HG03571 (cell line): ENCODE measurements at regions not wholly inside any gene's neighbourhood (a gene's known extent, or its start where the extent isn't known, plus 50 kb on each side); places are given as distances from the start of the nearest gene placed in this dataset.
A peak's percentile ranks its signal among the peaks of the same experiment; 100 is the strongest.
"Not testable (repeated sequence)": the region's sequence is repeated elsewhere in the genome, so short reads cannot be mapped to it uniquely, and the experiment has no call there.

Experiments used
- ATAC-seq: cut with Tn5 transposase; IDR thresholded peaks from one replicate; pipeline ENCODE4 v1.9.1; 2021; ENCODE audit not compliant: unreplicated experiment

DNA sequence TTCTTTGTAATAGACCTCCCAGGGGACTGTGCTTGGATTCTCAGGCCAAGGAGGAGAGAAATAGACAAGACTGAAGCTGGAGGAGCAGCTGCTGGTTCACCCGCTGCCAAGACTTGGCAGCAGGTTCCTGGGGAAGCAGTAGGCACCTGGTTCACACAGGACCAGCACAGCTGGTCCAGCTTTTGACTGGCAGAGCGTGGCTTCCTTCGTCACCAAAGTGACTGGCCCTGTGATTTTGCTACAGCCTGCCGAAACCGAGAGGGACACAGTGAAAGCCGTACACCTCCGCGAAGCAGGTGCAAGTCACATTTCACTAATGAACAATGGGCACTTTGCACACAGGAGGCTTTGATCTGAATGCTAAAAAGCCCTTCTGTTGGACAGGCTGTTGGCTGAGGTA lies 199.0 kb downstream of the RNF144B start:
- no peak for ATAC-seq

- ATAC-seq: peak; percentile 91
Observed at GRCh38 chr6:18595774-18596530, 208.8 kb downstream of the RNF144B start.

DNA sequence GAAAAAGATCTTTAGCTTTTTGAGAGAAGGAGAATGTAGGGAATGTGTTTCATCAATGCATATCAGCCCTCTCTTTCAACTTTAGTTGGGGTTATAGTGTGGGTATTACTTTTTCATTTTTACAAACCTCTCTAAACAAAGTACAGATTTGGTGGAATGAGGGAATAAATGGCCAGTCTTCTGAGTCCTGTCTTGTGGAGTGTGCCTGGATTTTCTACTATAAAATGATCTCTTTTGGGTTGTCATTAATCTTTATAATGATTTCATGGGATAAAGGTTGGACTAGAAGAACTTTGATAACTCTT lies 209.3 kb downstream of the RNF144B start:
- no peak for ATAC-seq

- no peak for ATAC-seq
Observed at GRCh38 chr6:18598551-18599264, 211.6 kb downstream of the RNF144B start.

DNA sequence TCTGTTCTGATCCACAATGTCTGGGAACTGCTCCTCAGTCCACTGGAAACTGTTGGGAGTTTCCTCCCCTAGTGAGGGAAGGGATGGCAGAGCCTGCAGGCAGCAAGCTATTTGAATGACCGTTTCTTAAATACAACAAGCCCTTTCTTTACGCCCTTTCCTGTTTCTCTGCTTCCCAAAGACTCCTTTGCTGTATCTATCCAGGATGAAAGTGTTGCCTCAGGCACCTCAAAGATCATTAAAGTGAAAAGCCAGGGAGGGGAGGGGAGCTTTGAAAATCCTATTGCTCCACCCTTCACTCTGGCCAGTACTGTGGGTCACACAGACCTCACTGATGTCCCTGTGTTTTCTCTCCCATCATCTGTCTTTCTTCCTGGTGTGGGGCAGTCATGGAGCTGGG lies 213.1 kb downstream of the RNF144B start:
- ATAC-seq: no peak

DNA sequence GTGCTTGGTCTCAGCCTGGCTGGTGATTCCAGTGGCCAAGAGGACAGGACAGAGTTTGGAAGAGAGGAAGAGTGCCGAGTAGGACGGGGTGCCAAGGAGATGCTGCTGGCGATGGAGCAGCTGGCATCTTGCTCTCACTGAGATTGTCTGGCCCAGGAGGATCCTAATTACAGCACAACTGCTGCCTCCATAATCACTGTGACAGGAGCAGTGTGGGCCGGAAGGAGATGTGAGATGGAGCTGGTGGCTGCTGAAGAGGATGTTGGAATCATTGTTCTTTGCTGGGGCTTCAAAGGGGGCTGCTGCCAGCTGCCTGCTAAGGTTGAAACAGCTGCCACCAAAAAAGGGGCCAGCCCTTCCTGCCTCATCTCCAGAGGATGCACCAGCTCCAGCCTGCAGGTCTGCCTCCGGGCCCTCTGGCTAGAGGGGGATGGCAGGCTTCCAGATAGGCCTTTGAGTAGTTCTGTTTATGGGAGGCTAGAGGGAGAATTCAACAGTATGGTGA lies 214.4 kb downstream of the RNF144B start:
- ATAC-seq: no peak

DNA sequence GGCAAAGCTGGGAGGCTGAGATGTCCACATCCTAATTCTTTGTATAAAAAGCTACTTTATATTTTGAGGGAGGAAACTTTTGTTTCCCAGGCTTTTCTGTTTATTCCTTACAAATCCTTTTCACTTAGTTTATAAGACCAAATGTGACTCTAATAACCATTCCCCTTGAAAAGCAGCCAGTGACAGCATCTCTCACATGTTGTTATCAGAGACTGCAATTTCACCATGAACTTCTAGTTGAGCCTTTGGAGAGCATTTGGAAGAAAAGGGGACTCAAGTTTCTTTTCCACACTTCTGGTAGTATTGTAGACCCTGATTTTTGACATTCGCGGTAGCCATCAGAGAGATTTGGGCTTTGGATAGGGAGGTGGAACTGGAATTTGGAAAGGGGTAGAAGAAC lies 215.8 kb downstream of the RNF144B start:
- no peak for ATAC-seq

GRCh38 chr6:18603361-18603760 lies 216.2 kb downstream of the RNF144B start:
- ATAC-seq: no peak

- ATAC-seq: no peak
Observed at GRCh38 chr6:18605841-18606240, 218.7 kb downstream of the RNF144B start.

DNA sequence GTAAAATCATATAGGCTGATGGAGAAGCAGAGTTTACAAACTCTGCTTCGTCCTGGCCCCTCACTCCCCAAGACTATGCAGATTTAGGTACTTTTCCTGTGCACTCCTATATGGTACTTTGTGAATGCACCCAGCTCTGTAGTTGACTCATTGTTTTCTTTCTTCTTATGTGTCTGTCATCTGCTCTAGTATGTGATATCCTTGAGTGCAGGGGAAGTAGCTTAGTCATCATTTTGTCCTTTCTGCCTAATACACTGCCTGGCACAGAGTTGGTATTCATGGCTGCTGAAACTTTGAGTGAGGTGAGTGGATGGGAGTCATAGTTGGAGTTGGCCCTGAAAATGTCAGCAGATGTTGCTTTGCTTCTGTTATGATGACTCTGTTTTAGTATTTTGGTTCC lies 222.6 kb downstream of the RNF144B start:
- no peak for ATAC-seq

GRCh38 chr6:18613319-18613925 lies 226.3 kb downstream of the RNF144B start:
- ATAC-seq: no peak

DNA sequence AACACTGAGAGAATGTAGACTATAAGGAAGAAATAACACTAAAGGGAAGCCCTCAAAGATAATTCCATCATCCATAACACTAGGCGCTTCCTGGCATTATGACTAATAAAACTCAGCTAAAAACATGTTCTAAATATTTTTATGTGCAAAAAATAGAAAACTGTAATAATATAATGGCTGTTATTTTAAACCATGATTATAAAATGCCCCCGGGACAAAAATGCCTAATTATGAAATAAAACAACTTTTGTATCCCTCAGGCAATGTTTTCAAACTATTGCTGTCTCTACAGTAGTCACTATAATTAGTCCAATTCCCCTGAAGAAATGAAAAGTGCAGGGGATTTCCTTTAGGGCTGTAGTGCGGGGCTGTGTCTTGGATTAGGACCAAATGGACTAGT lies 242.4 kb downstream of the RNF144B start:
- ATAC-seq: no peak

GRCh38 chr6:18632670-18633410 lies 245.7 kb downstream of the RNF144B start:
- no peak for ATAC-seq

DNA sequence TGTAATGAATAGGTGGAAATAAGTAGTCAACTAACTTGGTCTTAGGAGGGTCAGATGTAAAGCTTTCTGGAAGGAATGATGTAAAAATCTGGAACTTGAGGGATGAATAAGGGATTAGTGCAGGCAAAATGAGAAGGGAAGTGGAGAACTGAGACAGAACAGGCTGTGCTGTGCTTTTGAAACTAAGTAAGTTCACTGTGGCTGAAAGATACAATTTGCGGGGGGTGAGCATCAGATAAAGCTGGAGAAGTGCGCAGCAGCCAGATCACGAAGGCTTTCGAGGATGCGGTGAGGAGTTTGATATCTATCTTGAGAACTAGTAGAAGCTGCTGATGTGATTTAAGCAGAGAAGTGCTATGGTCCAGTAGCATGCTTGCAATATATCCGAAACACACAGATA lies 247.8 kb downstream of the RNF144B start:
- ATAC-seq: no peak

DNA sequence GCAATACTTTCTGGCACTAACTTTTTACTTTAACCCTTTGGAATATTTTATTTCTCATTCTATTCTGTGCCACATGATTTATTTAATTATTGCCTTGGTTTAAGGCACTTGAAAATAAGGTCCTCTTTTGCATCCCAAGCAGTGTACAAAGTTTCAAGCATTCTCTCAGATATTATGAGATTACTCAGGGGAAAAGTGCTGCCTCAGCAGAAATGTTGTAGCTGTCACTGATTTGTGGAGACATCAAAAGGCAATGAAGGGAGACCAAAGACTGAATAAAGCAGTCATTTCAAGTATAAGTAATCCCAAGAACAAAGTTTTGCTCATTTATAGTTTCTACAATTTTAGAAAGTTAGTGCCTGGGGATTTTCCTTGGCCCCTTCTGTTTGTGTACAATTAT lies 253.0 kb downstream of the RNF144B start:
- no peak for ATAC-seq

GRCh38 chr6:18640754-18641153 lies 253.6 kb downstream of the RNF144B start:
- no peak for ATAC-seq

DNA sequence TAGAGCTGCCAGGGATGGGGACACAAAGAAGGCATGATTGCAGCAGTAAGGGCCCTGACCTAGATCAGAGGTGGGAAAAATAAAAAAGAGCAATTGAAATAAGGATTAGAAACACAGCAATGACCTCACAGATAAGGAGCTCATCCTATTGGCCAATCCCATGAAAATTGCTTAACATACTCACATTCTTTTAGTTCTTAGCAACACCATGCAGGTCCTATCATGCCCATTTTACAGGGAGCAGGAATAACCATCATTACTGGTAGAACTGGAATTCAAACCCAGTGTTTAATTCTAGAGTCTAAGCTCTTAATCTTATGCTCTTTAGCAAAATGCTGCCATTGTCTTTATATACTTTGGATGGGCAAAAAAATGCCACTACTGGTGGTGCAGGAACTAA lies 267.7 kb downstream of the RNF144B start:
- no peak for ATAC-seq

GRCh38 chr6:18656506-18656905 lies 269.4 kb downstream of the RNF144B start:
- no peak for ATAC-seq

DNA sequence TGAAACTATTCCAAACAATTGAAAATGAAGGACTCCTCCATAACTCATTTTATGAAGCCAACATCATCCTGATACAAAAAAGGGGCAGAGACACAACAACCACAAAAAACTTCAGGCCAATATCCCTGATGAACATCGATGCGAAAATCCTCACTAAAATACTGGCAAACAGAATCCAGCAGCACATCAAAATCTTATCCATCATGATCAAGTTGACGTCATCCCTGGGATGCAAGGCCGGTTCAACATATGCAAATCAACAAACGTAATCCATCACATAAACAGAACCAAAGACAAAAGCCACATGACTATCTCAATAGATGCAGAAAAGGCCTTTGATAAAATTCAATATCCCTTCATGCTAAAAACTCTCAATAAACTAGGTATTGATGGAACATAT lies 272.8 kb downstream of the RNF144B start:
- not testable (repeated sequence) for ATAC-seq

GRCh38 chr6:18663011-18663410 lies 275.9 kb downstream of the RNF144B start:
- no peak for ATAC-seq

DNA sequence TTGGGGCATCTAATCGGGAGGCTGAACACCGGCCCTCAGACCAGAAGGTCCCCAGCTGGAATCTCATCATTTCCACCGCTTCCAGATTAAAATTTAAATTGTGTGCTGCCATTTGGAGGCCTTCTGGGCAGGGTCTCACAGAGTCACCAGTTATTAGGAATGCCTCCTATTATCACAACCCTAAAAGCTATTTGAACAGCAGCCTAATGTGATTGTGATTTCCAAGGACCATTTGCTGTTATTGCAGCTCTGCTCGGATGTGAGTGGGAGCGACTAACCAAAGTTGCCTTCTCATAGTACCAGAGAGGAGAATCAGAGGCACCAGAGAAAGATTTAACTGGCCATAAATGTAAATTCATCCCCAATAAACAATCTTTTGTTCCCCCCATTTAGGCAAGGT lies 277.3 kb downstream of the RNF144B start:
- no peak for ATAC-seq

- ATAC-seq: no peak
Observed at GRCh38 chr6:18667612-18668011, 280.5 kb downstream of the RNF144B start.
